NB4 (cell line): ENCODE measurements at regions not wholly inside any gene's neighbourhood (a gene's known extent, or its start where the extent isn't known, plus 50 kb on each side); places are given as distances from the start of the nearest gene placed in this dataset.
A peak's percentile ranks its signal among the peaks of the same experiment; 100 is the strongest.

ENCODE experiments used
- DNase-seq: peaks from one replicate; pipeline ENCODE4 v3.0.0; 2010; ENCODE audit warnings: low read depth
- H3K4me3 ChIP-seq: one replicate; pipeline ENCODE4 v1.5.1; 2011; ENCODE audit warnings: mild to moderate bottlenecking, low read depth, low read length, moderate library complexity
- MAX ChIP-seq: IDR thresholded peaks from 2 replicates; pipeline ENCODE4 v1.6.1; 2011; ENCODE audit warnings: low read depth, low read length
- MYC ChIP-seq: IDR thresholded peaks from 2 replicates; pipeline ENCODE4 v1.6.1; 2011; ENCODE audit warnings: low read depth, low read length
- POLR2A ChIP-seq: IDR thresholded peaks from 2 replicates; pipeline ENCODE4 v1.6.1; 2011; ENCODE audit warnings: mild to moderate bottlenecking; ENCODE audit not compliant: insufficient read length; ENCODE audit errors: extremely low read depth
- TF ChIP-seq, protein P1 (sequence below): IDR thresholded peaks from one replicate; pipeline ENCODE4 v1.5.1; 2012; ENCODE audit warnings: low read depth, low read length

DNA sequence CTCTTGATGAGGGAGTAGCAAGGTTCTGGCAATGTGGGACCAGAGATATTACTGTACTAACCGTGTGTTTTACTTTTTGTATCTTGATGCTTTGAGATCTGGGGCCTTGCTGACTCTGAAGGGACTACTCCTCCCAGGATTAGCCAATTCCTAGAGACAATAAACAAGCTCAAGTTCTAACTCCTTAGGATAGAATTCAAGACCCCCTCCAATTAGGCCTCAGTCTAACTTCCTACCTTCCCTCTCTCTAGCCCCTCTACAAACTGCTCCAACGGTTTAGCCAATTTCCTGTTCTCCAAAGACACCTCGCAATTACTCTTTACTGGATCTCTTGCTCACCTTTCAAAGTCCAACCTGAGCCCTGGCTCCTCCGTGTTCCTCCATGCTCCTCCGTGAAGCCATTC lies 158.7 kb upstream of the JARID2 start:
- H3K4me3 ChIP-seq: peak overlapping the region; percentile 73
- no peak for TF ChIP-seq MAX
- DNase-seq: peak; percentile 41

DNA sequence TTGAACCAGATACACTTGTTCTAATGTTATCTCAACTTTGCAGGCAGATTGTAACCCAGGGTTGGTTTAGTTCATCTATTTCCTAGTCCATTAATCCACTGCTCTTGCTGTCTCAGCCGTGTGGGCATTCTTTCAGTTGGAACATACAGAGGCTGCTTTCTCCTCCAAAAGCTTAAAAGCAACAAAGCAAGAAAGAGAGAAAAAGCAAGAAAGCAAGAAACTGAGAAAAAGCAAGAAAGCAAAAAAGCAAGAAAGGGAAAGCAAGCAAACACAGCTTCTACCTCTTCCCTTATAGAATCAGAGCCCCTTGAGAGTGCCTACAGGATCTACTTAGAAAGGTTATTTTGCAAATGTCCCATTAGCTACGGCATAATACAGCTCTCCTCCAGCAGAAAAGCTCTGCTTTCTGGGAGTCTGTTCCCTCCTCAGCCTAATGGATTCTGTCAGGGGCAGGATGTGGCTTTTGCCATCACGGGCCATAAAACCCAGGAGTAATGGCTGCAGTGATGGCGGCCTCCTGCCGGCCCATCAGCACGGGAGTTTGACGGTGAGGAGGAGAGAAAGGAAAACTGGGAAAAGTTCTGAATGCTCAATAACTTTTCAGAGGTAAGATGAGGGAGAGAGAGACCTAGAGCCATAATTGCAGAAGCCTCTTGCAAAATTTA lies 156.8 kb upstream of the JARID2 start:
- no peak for TF ChIP-seq MYC
- peak; percentile 78 for DNase-seq
- peak overlapping the region; percentile 73 for H3K4me3 ChIP-seq

- peak; percentile 86 for DNase-seq
- peak overlapping the region; percentile 73 for H3K4me3 ChIP-seq
- TF ChIP-seq POLR2A: no peak
- peak; percentile 97 for TF ChIP-seq MAX
- TF ChIP-seq MYC: peak; percentile 92
Observed at GRCh38 chr6:15089569-15090144, 156.2 kb upstream of the JARID2 start.

DNA sequence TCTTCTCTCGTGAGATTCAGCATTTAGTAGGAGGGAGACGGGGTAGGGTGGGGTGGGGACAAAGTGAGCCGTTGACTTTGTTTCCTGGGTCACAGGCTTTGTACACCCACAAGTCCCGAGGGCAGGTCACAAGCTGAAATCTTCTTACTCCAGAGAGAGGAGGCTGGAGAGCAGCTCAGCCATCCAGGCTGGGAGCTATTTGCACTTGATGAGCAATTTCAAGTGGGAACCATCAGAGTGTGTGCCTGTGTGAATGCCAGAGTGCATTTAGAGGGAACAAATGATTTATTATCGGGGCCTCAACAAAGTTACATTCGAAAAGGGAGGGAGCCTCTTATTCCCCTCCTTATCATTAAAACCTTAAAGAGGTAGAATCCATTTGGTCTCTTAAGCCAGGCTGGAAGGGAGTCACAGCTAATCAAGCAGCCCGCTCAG lies 155.7 kb upstream of the JARID2 start:
- TF ChIP-seq MAX: no peak
- TF ChIP-seq POLR2A: peak; percentile 33
- peak overlapping the region; percentile 73 for H3K4me3 ChIP-seq
- peak; percentile 96 for DNase-seq

- TF ChIP-seq POLR2A: no peak
- TF ChIP-seq, protein P1, sequence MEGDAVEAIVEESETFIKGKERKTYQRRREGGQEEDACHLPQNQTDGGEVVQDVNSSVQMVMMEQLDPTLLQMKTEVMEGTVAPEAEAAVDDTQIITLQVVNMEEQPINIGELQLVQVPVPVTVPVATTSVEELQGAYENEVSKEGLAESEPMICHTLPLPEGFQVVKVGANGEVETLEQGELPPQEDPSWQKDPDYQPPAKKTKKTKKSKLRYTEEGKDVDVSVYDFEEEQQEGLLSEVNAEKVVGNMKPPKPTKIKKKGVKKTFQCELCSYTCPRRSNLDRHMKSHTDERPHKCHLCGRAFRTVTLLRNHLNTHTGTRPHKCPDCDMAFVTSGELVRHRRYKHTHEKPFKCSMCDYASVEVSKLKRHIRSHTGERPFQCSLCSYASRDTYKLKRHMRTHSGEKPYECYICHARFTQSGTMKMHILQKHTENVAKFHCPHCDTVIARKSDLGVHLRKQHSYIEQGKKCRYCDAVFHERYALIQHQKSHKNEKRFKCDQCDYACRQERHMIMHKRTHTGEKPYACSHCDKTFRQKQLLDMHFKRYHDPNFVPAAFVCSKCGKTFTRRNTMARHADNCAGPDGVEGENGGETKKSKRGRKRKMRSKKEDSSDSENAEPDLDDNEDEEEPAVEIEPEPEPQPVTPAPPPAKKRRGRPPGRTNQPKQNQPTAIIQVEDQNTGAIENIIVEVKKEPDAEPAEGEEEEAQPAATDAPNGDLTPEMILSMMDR: no peak
- DNase-seq: no peak
Observed at GRCh38 chr6:15090745-15091384, 155.0 kb upstream of the JARID2 start.

DNA sequence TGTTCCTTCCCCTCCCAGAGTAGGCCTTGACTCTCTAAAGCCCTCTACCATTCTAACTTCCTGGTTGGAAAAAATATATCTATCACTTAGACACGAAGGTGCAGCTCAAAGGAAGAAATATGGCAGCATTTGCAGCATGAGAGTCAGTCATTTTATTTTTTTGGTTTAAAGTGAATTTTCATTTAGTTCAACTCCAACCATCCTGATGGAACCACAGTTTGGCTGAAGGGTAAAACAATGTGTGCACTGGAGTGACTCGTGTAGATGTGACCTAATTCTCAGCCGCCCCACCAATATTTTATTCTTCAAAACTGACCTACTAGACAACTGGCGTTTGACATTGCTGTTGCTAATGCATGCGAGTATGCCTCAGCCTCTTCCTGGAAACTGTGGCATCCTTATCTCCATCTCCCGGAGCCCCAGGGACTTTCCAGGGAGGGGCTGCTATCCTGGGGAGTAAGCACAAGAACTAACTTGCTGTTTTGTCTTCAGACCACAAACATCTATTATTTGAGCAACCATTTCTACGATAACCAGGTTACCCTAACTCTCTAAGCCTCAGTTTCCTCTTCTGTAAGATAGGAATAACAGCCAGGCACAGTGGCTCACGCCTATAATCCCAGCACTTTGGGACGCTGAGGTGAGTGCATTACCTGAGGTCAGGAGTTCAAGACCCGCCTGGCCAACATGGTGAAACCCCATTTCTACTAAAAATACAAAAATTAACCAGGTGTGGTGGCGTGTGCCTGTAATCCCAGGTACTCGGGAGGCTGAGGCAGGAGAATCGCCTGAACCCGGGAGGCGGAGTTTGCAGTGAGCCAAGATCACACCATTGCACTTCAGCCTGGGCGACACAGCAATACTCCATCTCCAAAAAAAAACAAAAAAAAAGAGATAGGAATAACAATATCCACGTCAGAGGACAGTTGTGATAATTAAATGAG lies 148.7 kb upstream of the JARID2 start:
- no peak for DNase-seq

More at GRCh38 chr6:15090745-15091384, 155.0 kb upstream of the JARID2 start:
- H3K4me3 ChIP-seq: peak overlapping the region; percentile 73

DNA sequence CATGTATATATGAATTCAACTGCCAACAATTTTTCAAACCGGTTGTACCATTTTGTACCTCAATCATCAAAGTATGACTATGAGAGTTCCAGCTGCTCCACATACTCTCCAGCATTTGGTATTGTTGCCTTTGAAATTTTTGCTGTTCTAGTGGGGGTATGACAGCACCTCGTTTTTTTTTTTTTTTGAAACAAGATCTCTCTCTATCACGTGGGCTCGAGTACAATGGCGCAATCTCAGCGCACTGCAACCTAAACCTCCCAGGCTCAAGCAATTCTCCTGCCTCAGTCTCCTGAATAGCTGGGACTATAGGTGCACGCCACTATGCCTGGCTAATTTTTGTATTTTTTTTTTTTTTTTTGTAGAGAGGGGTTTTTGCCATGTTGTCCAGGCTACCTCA lies 144.7 kb upstream of the JARID2 start:
- TF ChIP-seq MAX (no peak), MYC (no peak), POLR2A (no peak)
- TF ChIP-seq, protein P1: no peak
- H3K4me3 ChIP-seq: no peak overlapping the region
- no peak for DNase-seq

More for the DNA sequence above, 148.7 kb upstream of the JARID2 start:
- no peak for TF ChIP-seq MAX
- TF ChIP-seq POLR2A: no peak
- TF ChIP-seq, protein P1: no peak
- no peak for TF ChIP-seq MYC
- no peak overlapping the region for H3K4me3 ChIP-seq
